ENCODE measurements at regions not wholly inside any gene's neighbourhood (a gene's known extent, or its start where the extent isn't known, plus 50 kb on each side); places are given as distances from the start of the nearest gene placed in this dataset.

DNA sequence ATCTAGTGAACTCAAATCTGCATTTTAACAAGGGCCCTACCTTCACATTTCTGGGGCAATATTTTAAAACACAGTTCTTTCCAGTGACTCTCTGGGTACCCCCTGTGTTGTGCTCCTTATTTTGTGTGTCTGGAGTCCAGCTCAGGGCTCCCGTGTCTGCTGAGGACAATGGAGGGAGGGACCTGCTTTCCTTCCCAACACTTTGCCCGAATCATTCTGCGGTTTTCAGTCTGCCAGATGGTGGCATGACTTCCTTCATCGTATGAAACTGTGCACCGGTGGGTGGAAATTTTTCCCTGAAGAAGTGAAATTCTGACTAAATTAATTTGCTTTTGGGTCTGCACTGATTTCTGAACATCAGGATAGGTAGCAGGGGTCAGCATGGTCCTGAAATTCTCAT lies 153.6 kb upstream of the CD180 start:
- no peak for TF ChIP-seq TAF1 (IDR thresholded peaks at IDR 0.05; ENCODE audit: borderline replicate concordance, low read depth, low read length)
- no peak for TF ChIP-seq POLR2AphosphoS5 (IDR thresholded peaks at IDR 0.05; ENCODE audit: low read depth, low read length)
